SK-N-MC (cell line): ENCODE measurements at regions not wholly inside any gene's neighbourhood (a gene's known extent, or its start where the extent isn't known, plus 50 kb on each side); places are given as distances from the start of the nearest gene placed in this dataset.

Experiments
- EZH2 ChIP-seq: fragments of 200-600 bp; sonication (generic); IDR thresholded peaks from one replicate; pipeline ENCODE4 v1.6.1; 2017; ENCODE audit warnings: antibody characterized with exemption
- POLR2AphosphoS5 ChIP-seq: IDR thresholded peaks from 2 replicates; pipeline ENCODE4 v1.6.1; 2012; ENCODE audit warnings: mild to moderate bottlenecking, low read depth, low read length, borderline replicate concordance

- TF ChIP-seq EZH2 (no peak), POLR2AphosphoS5 (no peak)
Measured at GRCh38 chr3:144429719-144430121, 458.1 kb downstream of the DIPK2A start.
